A673 (cell line): ENCODE measurements at regions not wholly inside any gene's neighbourhood (a gene's known extent, or its start where the extent isn't known, plus 50 kb on each side); places are given as distances from the start of the nearest gene placed in this dataset.
A peak's percentile ranks its signal among the peaks of the same experiment; 100 is the strongest.

Experiments
- BruUV-seq: library from RNA; stranded (reverse); fragments of 400-500 nt; replicated peaks from 2 replicates; lab custom pipeline; 2021; lab: Mats Ljungman, UMichigan
- CTCF ChIA-PET: fragments of 300-600 bp; sonication (Branson Sonifier 250); formaldehyde crosslinking; loops from one replicate; lab custom pipeline; 2022; ENCODE audit warnings: antibody characterized with exemption; lab: Charles Lee
- POLR2A ChIA-PET: fragments of 300-600 bp; sonication (Branson Sonifier 250); formaldehyde crosslinking; loops from one replicate; lab custom pipeline; 2022; ENCODE audit warnings: antibody characterized with exemption; ENCODE audit not compliant: low non-redundant PET; lab: Charles Lee
- DNase-seq: peaks from one replicate; pipeline ENCODE4 v3.0.0-alpha.2; 2015; ENCODE audit warnings: low spot score
- H3K27ac ChIP-seq: fragments of 200-600 bp; sonication (generic); 2 replicates; pipeline ENCODE4 v1.5.1; 2016; ENCODE audit warnings: mixed run types, low read depth, mild to moderate bottlenecking, mixed read lengths, antibody characterized with exemption, low read length; ENCODE audit not compliant: poor library complexity, severe bottlenecking
- H3K27me3 ChIP-seq: fragments of 200-600 bp; sonication (generic); replicated peaks from 2 replicates; pipeline ENCODE4 v1.6.1; 2017; ENCODE audit warnings: mixed run types, low read depth, mild to moderate bottlenecking, mixed read lengths, antibody characterized with exemption, low read length; ENCODE audit not compliant: insufficient read depth, poor library complexity
- H3K36me3 ChIP-seq: fragments of 200-600 bp; sonication (generic); 2 replicates; pipeline ENCODE4 v1.6.1; 2016; ENCODE audit warnings: mixed run types, mild to moderate bottlenecking, mixed read lengths, antibody characterized with exemption, low read length; ENCODE audit not compliant: insufficient read depth, poor library complexity, severe bottlenecking
- H3K4me1 ChIP-seq: fragments of 200-600 bp; sonication (generic); 2 replicates; pipeline ENCODE4 v1.6.1; 2017; ENCODE audit warnings: mixed run types, mild to moderate bottlenecking, mixed read lengths, antibody characterized with exemption, low read length; ENCODE audit not compliant: insufficient read depth, poor library complexity, severe bottlenecking
- H3K4me3 ChIP-seq: fragments of 200-600 bp; sonication (generic); 2 replicates; pipeline ENCODE4 v1.5.1; 2016; ENCODE audit warnings: low read depth, mixed run types, mild to moderate bottlenecking, mixed read lengths, low read length; ENCODE audit not compliant: poor library complexity, severe bottlenecking
- H3K9me3 ChIP-seq: fragments of 200-600 bp; sonication (generic); 2 replicates; pipeline ENCODE4 v1.6.1; 2016; ENCODE audit warnings: mixed run types, low read depth, mild to moderate bottlenecking, mixed read lengths, antibody characterized with exemption, low read length; ENCODE audit not compliant: poor library complexity, severe bottlenecking
- CTCF ChIP-seq: fragments of 300-800, 200-600 bp; sonication (generic); conservative IDR thresholded peaks from 2 replicates; pipeline ENCODE4 v1.5.1; 2017; ENCODE audit warnings: low read depth, mild to moderate bottlenecking, antibody characterized with exemption, low read length, moderate library complexity, mixed read lengths
- EZH2 ChIP-seq: fragments of 200-600 bp; sonication (generic); IDR thresholded peaks from 2 replicates; pipeline ENCODE4 v1.6.1; 2017; ENCODE audit warnings: borderline replicate concordance, low read depth, mild to moderate bottlenecking, mixed read lengths, antibody characterized with exemption, low read length; ENCODE audit not compliant: poor library complexity, severe bottlenecking
- intact Hi-C: fragments of 100-400 bp; cut with micrococcal nuclease; formaldehyde crosslinking; loops from one replicate; pipeline ENCODE4 v1.10.0; 2022; ENCODE audit not compliant: unreplicated experiment

DNA sequence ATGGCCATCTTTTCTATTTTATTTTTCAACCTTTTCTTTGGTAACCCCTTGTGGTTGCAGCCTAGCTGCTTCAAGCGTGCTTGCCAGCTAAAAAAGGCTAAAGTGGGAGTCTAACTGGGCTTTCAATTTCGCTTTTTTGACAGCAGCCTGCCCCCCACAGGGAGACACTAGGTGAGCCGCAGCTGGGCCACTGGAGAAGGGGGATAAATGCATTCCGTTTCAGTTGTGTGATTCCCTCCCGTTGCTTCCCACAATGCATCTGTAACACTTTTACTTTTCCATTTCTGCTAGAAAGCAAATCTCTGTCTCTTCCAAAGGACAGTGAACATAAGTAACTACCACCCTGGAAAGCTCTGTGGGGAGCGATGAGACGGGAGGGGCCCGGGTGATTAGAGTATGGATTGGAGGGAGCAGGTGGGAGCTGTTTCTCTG lies 86.3 kb upstream of the RAPGEF2 start:
- TF ChIP-seq CTCF: peak; percentile 59
- no peak for TF ChIP-seq EZH2
- no peaks in the 10 kb centered on the region for H3K36me3 ChIP-seq
- peaks cover 21% of the 10 kb centered on the region for H3K4me1 ChIP-seq
- no peak overlapping the region for H3K4me3 ChIP-seq
- DNase-seq: peak; percentile 87
- H3K27ac ChIP-seq: no peak overlapping the region
- ChIA-PET CTCF (no interaction called here), POLR2A (interaction anchor here (0.6 kb wide), 1 partner anchor 151 kb away, joined by 3 read pairs; no protein-coding TSS in a partner anchor)
- intact Hi-C loops: loop anchor here (2.0 to 10.0 kb wide), 2 partner anchors 158 to 428 kb away; no protein-coding TSS in a partner anchor
- BruUV-seq: no TSS peak
- H3K27me3 ChIP-seq: no peaks in the 10 kb centered on the region
- H3K9me3 ChIP-seq: no peaks in the 10 kb centered on the region

GRCh38 chr4:159017323-159018026 lies 85.4 kb upstream of the RAPGEF2 start:
- Histone ChIP-seq H3K4me3 (no peak overlapping the region), H3K27me3 (no peaks in the 10 kb centered on the region), H3K27ac (no peak overlapping the region), H3K9me3 (no peaks in the 10 kb centered on the region), H3K4me1 (peaks cover 30% of the 10 kb centered on the region), H3K36me3 (no peaks in the 10 kb centered on the region)
- no peak for DNase-seq
- no peak for TF ChIP-seq CTCF
- CTCF ChIA-PET: no interaction called here
- POLR2A ChIA-PET: no interaction called here
- BruUV-seq: no TSS peak
- intact Hi-C loops: loop anchor here (2.0 to 10.0 kb wide), 2 partner anchors 159 to 427 kb away; no protein-coding TSS in a partner anchor

- ChIA-PET CTCF (interaction anchor here (0.6 kb wide), 1 partner anchor 160 kb away, joined by 5 read pairs; no protein-coding TSS in a partner anchor), POLR2A (no interaction called here)
- intact Hi-C loops: loop anchor here (10.0 kb wide), 1 partner anchor 427 kb away; no protein-coding TSS in a partner anchor
- no peaks in the 10 kb centered on the region for H3K9me3 ChIP-seq
- no peak overlapping the region for H3K27ac ChIP-seq
- H3K4me3 ChIP-seq: no peak overlapping the region
- TF ChIP-seq EZH2: no peak
- no peak for TF ChIP-seq CTCF
- no peak for DNase-seq
- H3K4me1 ChIP-seq: peaks cover 30% of the 10 kb centered on the region
- H3K36me3 ChIP-seq: no peaks in the 10 kb centered on the region
- H3K27me3 ChIP-seq: no peaks in the 10 kb centered on the region
- no TSS peak for BruUV-seq
These were observed 84.7 kb upstream of the RAPGEF2 start for GRCh38 chr4:159018062-159018629.
